GM12878 (cell line): ENCODE measurements at regions not wholly inside any gene's neighbourhood (a gene's known extent, or its start where the extent isn't known, plus 50 kb on each side); places are given as distances from the start of the nearest gene placed in this dataset.

Experiments used
- ATAC-seq: fragments of 200-7000 bp; cut with Tn5 transposase; 3 replicates; pipeline ENCODE4 v1.9.1; 2020; ENCODE audit warnings: mild to moderate bottlenecking, moderate library complexity
- BruUV-seq: library from RNA; stranded (reverse); fragments of 400-500 nt; replicated peaks from 2 replicates; lab custom pipeline; 2021; lab: Mats Ljungman, UMichigan
- CTCF ChIA-PET: fragments of 300-600 bp; sonication (Branson Sonifier 250); formaldehyde crosslinking; extraction: SDS; loops from one replicate; lab custom pipeline; 2021; ENCODE audit warnings: inconsistent platforms; lab: Yijun Ruan, JAX
- POLR2A ChIA-PET: fragments of 350-600 bp; formaldehyde crosslinking; extraction: SDS; loops from one replicate; lab custom pipeline; 2021; ENCODE audit warnings: inconsistent platforms; lab: Charles Lee
- RAD21 ChIA-PET: fragments of 300-600 bp; sonication (Branson Sonifier 250); formaldehyde crosslinking; loops from one replicate; lab custom pipeline; 2023; ENCODE audit warnings: antibody characterized with exemption; ENCODE audit not compliant: unreplicated experiment; lab: Charles Lee
- SMC1A ChIA-PET: fragments of 300-600 bp; sonication (Branson Sonifier 250); formaldehyde crosslinking; loops from one replicate; lab custom pipeline; 2023; ENCODE audit not compliant: unreplicated experiment, uncharacterized antibody; lab: Charles Lee
- DNase-seq: peaks from one replicate; pipeline ENCODE4 v3.0.0-alpha.2; 2011; ENCODE audit warnings: low read depth, low spot score
- FAIRE-seq: peaks from 3 replicates; lab custom pipeline; 2011; peaks lifted over from hg19 to GRCh38; lab: Jason Lieb, UNC
- H2AFZ ChIP-seq: 2 replicates; pipeline ENCODE4 v1.6.0; 2011; ENCODE audit warnings: low read depth, low read length, control low read depth; ENCODE audit not compliant: control insufficient read depth
- H3K27ac ChIP-seq: 2 replicates; pipeline ENCODE4 v1.5.1; 2011; ENCODE audit warnings: control low read depth; ENCODE audit not compliant: control insufficient read depth, insufficient read depth
- H3K27me3 ChIP-seq, 2 experiments: replicated peaks in 1 of 2; 2 replicates each; pipeline versions ENCODE4 v1.6.0 to v1.6.1; 2011; ENCODE audit warnings: low read length in 1 of 2; ENCODE audit not compliant: control insufficient read depth in 2 of 2, insufficient read depth in 2 of 2
- H3K36me3 ChIP-seq, 2 experiments: 2 replicates each; pipeline ENCODE4 v1.5.1; 2011; ENCODE audit warnings: low read length in 1 of 2; ENCODE audit not compliant: control insufficient read depth in 2 of 2, insufficient read depth in 2 of 2
- H3K4me1 ChIP-seq: 2 replicates; pipeline ENCODE4 v1.6.1; 2011; ENCODE audit warnings: mild to moderate bottlenecking, low read length, moderate library complexity, mixed read lengths; ENCODE audit not compliant: control insufficient read depth, insufficient read depth
- H3K4me2 ChIP-seq: 2 replicates; pipeline ENCODE4 v1.6.0; 2011; ENCODE audit warnings: control low read depth; ENCODE audit not compliant: control insufficient read depth, insufficient read depth
- H3K4me3 ChIP-seq: fragments of 200-600 bp; sonication (generic); 2 replicates; pipeline ENCODE4 v1.5.1; 2016
- H3K79me2 ChIP-seq: 2 replicates; pipeline ENCODE4 v1.6.0; 2011; ENCODE audit warnings: low read length; ENCODE audit not compliant: control insufficient read depth, insufficient read depth
- H3K9ac ChIP-seq: 2 replicates; pipeline ENCODE4 v1.8.0; 2011; ENCODE audit warnings: low read length, control low read depth, mixed read lengths; ENCODE audit not compliant: control insufficient read depth, insufficient read depth
- H3K9me3 ChIP-seq: replicated peaks from 3 replicates; pipeline ENCODE4 v1.5.1; 2011; ENCODE audit warnings: mild to moderate bottlenecking, low read length; ENCODE audit not compliant: control insufficient read depth, insufficient read depth
- H4K20me1 ChIP-seq: 2 replicates; pipeline ENCODE4 v1.6.0; 2011; ENCODE audit not compliant: control insufficient read depth, insufficient read depth
- ASH2L ChIP-seq: fragments of 300-600, 200-600 bp; sonication (generic); IDR thresholded peaks from 2 replicates; pipeline ENCODE4 v1.6.1; 2017; ENCODE audit warnings: low read depth, mild to moderate bottlenecking, borderline replicate concordance
- CBFB ChIP-seq: IDR thresholded peaks from 2 replicates; pipeline ENCODE4 v1.6.1; 2016; ENCODE audit warnings: antibody characterized with exemption, low read depth
- CREM ChIP-seq: IDR thresholded peaks from 2 replicates; pipeline ENCODE4 v1.6.1; 2014; ENCODE audit warnings: antibody characterized with exemption, low read depth
- EZH2 ChIP-seq: IDR thresholded peaks from 2 replicates; pipeline ENCODE4 v1.6.1; 2012; ENCODE audit warnings: low read depth, mild to moderate bottlenecking, control low read depth, inconsistent platforms, low read length, borderline replicate concordance; ENCODE audit not compliant: control insufficient read depth
- IRF4 ChIP-seq: IDR thresholded peaks from 2 replicates; pipeline ENCODE4 v1.6.1; 2011; ENCODE audit warnings: low read depth, low read length
- LARP7 ChIP-seq: fragments of 450-650 bp; IDR thresholded peaks from 2 replicates; pipeline ENCODE4 v1.6.1; 2017; ENCODE audit warnings: mild to moderate bottlenecking
- NRF1 ChIP-seq: conservative IDR thresholded peaks from 2 replicates; pipeline ENCODE4 v1.6.1; 2011; ENCODE audit warnings: mild to moderate bottlenecking, low read depth, low read length, improper control_type of control experiment
- POLR2AphosphoS5 ChIP-seq: IDR thresholded peaks from 2 replicates; pipeline ENCODE4 v1.6.1; 2011; ENCODE audit warnings: mild to moderate bottlenecking, low read length, inconsistent platforms
- RB1 ChIP-seq: fragments of 450-650 bp; formaldehyde crosslinking; IDR thresholded peaks from 2 replicates; pipeline ENCODE4 v1.6.1; 2017; ENCODE audit warnings: mild to moderate bottlenecking, borderline replicate concordance
- ZNF24 ChIP-seq: fragments of 450-650 bp; IDR thresholded peaks from 2 replicates; pipeline ENCODE4 v1.6.1; 2017; ENCODE audit warnings: antibody characterized with exemption, mild to moderate bottlenecking
- ZNF592 ChIP-seq: fragments of 450-650 bp; IDR thresholded peaks from 2 replicates; pipeline ENCODE4 v1.6.1; 2017; ENCODE audit warnings: mild to moderate bottlenecking, moderate library complexity
- WGBS: methylation state at CpG from one replicate; pipeline ENCODE4 v1.1.6; 2016; ENCODE audit warnings: low lambda C conversion rate; ENCODE audit not compliant: insufficient replicate concordance, insufficient coverage; ENCODE audit errors: missing lambda C conversion rate; 5-methylcytosine and 5-hydroxymethylcytosine counted together
- in situ Hi-C: fragments of 300-500 bp; cut with MboI; formaldehyde crosslinking; loops from 9 replicates; pipeline ENCODE4 v1.14.3; 2018; ENCODE audit warnings: mixed read lengths
- intact Hi-C: fragments of 100-400 bp; cut with micrococcal nuclease; formaldehyde crosslinking; loops from one replicate; pipeline ENCODE4 v1.14.2; 2022; ENCODE audit not compliant: unreplicated experiment
- TF ChIP-seq, protein P1 (sequence below): fragments of 450-650 bp; IDR thresholded peaks from 2 replicates; pipeline ENCODE4 v1.6.1; 2017; ENCODE audit warnings: antibody characterized with exemption, mild to moderate bottlenecking, moderate library complexity

DNA sequence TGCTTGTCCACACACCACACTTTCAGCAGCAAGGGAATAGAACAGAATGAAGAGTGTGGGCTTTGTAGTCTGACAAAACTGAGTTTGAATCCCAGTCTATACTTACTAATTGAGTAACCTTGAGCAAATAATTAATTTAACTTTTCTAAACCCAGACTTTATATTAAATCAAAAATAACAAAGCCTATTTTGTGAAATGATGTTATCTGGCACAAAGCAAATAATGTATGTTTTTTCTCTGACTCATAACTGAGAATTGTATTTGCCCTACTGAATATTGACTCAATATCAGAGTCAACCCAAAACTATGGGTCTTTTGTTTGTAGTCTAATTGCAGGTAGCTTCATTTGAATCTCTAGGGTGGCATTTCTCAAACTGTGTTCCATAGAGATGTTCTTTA is 77.9 kb upstream of the TANC2 start (continued):
- TF ChIP-seq EZH2 (no peak), RB1 (no peak), IRF4 (no peak), ZNF24 (no peak), NRF1 (no peak)

GRCh38 chr17:62887437-62887836 is 78.6 kb upstream of the TANC2 start:
- no peaks in the 10 kb centered on the region for H4K20me1 ChIP-seq
- in situ Hi-C loops: no loop called here
- H3K27ac ChIP-seq: no peak overlapping the region
- intact Hi-C loops: no loop called here
- no peaks in the 10 kb centered on the region for H3K9me3 ChIP-seq
- H2AFZ ChIP-seq: no peak overlapping the region
- POLR2A ChIA-PET: no interaction called here
- no peak overlapping the region for H3K9ac ChIP-seq
- no peak overlapping the region for H3K4me3 ChIP-seq
- H3K4me2 ChIP-seq: no peak overlapping the region
- BruUV-seq: no TSS peak
- no peaks in the 10 kb centered on the region for H3K79me2 ChIP-seq
- WGBS: 28% methylated on average over 3 of the region's 3 CpGs
- RAD21 ChIA-PET: no interaction called here
- DNase-seq (no peak), FAIRE-seq (no peak), ATAC-seq (no peak)
- no peak for TF ChIP-seq CREM
- TF ChIP-seq ASH2L: no peak
- no peak for TF ChIP-seq ZNF592
- TF ChIP-seq, protein P1, sequence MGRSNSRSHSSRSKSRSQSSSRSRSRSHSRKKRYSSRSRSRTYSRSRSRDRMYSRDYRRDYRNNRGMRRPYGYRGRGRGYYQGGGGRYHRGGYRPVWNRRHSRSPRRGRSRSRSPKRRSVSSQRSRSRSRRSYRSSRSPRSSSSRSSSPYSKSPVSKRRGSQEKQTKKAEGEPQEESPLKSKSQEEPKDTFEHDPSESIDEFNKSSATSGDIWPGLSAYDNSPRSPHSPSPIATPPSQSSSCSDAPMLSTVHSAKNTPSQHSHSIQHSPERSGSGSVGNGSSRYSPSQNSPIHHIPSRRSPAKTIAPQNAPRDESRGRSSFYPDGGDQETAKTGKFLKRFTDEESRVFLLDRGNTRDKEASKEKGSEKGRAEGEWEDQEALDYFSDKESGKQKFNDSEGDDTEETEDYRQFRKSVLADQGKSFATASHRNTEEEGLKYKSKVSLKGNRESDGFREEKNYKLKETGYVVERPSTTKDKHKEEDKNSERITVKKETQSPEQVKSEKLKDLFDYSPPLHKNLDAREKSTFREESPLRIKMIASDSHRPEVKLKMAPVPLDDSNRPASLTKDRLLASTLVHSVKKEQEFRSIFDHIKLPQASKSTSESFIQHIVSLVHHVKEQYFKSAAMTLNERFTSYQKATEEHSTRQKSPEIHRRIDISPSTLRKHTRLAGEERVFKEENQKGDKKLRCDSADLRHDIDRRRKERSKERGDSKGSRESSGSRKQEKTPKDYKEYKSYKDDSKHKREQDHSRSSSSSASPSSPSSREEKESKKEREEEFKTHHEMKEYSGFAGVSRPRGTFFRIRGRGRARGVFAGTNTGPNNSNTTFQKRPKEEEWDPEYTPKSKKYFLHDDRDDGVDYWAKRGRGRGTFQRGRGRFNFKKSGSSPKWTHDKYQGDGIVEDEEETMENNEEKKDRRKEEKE: no peak
- no peak for TF ChIP-seq POLR2AphosphoS5
- no peak for TF ChIP-seq CBFB
- TF ChIP-seq LARP7: no peak
- SMC1A ChIA-PET: no interaction called here
- no peaks in the 10 kb centered on the region for H3K4me1 ChIP-seq
- H3K36me3 ChIP-seq: no peaks in the 10 kb centered on the region
- peaks cover 0 to 2% of the 10 kb centered on the region in 2 experiments; a peak in 1 of 4 replicates for H3K27me3 ChIP-seq
- CTCF ChIA-PET: no interaction called here
